Kidney (tissue), 13 donors: ENCODE measurements at regions not wholly inside any gene's neighbourhood (a gene's known extent, or its start where the extent isn't known, plus 50 kb on each side); places are given as distances from the start of the nearest gene placed in this dataset.

ENCODE experiments used
- DNase-seq, 5 donors: peaks; one replicate each; pipeline ENCODE4 v3.0.0-alpha.2; 2013 to 2020
- FAIRE-seq: peaks from 2 replicates; lab custom pipeline; 2012; peaks lifted over from hg19 to GRCh38; lab: Jason Lieb, UNC
- H3K27ac ChIP-seq, 2 donors: one replicate each; pipeline ENCODE4 v1.7.0; 2013; ENCODE audit warnings: low read depth in 2 of 2, low read length in 2 of 2, inconsistent platforms in 1 of 2
- H3K27me3 ChIP-seq: one replicate; pipeline ENCODE4 v1.7.1; 2013; ENCODE audit warnings: low read length, inconsistent platforms; ENCODE audit not compliant: control insufficient read depth, insufficient read depth
- H3K36me3 ChIP-seq, 3 donors: one replicate each; pipeline versions ENCODE4 v1.7.0 to v1.7.1; 2013; ENCODE audit warnings: low read length in 3 of 3, control low read depth in 1 of 3, inconsistent platforms in 1 of 3; ENCODE audit not compliant: insufficient read depth in 3 of 3, control insufficient read depth in 2 of 3
- H3K4me1 ChIP-seq, 3 donors: one replicate each; pipeline versions ENCODE4 v1.7.0 to v1.7.1; 2013; ENCODE audit warnings: low read length in 3 of 3, inconsistent platforms in 1 of 3, low read depth in 1 of 3; ENCODE audit not compliant: control insufficient read depth in 2 of 3, insufficient read depth in 2 of 3
- H3K4me3 ChIP-seq, 3 donors: one replicate each; pipeline versions ENCODE4 v1.7.0 to v1.8.1; 2013; ENCODE audit warnings: low read length in 3 of 3, control low read depth in 1 of 3, inconsistent platforms in 1 of 3
- H3K9ac ChIP-seq, 3 donors: one replicate each; pipeline versions ENCODE4 v1.7.0 to v1.7.1; 2013; ENCODE audit warnings: low read length in 3 of 3, control low read depth in 1 of 3, inconsistent platforms in 1 of 3
- H3K9me3 ChIP-seq, 3 donors: one replicate each; pipeline versions ENCODE4 v1.7.0 to v1.7.1; 2013; ENCODE audit warnings: low read length in 3 of 3, control low read depth in 1 of 3, inconsistent platforms in 1 of 3; ENCODE audit not compliant: control insufficient read depth in 2 of 3, insufficient read depth in 1 of 3
- intact Hi-C: fragments of 100-400 bp; cut with DNase I; formaldehyde crosslinking; loops from one replicate; pipeline ENCODE4 v1.11.1; 2022
- TF ChIP-seq, protein P1 (sequence below): IDR thresholded peaks from 3 replicates; pipeline ENCODE4 v1.5.1; 2012; ENCODE audit warnings: mild to moderate bottlenecking, moderate library complexity, borderline replicate concordance; ENCODE audit not compliant: insufficient read depth; ENCODE audit errors: extremely low read depth
- donor health status: control.
- donor health status: control.
- donor health status: control.
- donor health status: control.
- donor health status: control.
- donor health status: DM: yes; HTN: yes; CAD: no.
- donor health status: Normal renal cell carcinoma (clear cell type).

DNA sequence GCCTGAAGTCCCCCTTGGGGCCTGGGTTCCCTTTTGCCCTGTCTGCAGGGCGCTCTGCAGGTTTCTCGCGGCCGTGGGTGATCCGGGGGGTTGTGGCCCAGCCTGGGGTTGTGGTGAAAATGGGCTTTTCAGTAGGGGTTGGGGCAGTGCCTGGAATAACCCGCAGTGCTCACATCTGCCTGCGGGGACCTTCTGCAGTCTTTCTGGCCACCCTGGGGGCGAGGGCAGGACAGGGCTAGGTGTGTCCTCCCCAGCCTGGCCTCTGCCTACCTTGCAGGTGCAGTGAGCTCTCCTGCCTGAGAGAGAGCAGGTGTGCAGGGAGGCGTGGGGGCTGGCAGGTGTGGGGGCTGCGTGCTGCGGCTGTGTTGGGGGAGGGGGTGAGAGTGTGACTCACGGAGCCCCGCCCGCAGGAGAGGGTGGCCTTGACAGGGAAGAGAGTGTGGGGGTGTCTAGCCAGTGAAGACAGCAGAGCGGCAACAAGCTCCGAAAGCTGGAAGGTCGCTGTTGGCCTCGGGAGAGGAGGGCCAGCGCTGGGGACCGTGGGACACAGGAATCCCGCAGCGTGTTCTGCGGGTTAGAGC, 131.4 kb downstream of the MRPL36 start:
- DNase-seq (peak in 3 of 5 donors; percentile 36 to 70 (median 65)), FAIRE-seq (no peak)
- intact Hi-C loops = no loop called here
- Histone ChIP-seq H3K4me3 (no peak overlapping the region), H3K36me3 (no peaks in the 10 kb centered on the region), H3K4me1 (peaks cover 0 to 2% (median 0%) of the 10 kb centered on the region in 3 donors), H3K9me3 (peaks cover 0 to 3% (median 0%) of the 10 kb centered on the region in 3 donors), H3K9ac (no peak overlapping the region), H3K27me3 (peaks cover 13% of the 10 kb centered on the region), H3K27ac (no peak overlapping the region)
- TF ChIP-seq, protein P1, sequence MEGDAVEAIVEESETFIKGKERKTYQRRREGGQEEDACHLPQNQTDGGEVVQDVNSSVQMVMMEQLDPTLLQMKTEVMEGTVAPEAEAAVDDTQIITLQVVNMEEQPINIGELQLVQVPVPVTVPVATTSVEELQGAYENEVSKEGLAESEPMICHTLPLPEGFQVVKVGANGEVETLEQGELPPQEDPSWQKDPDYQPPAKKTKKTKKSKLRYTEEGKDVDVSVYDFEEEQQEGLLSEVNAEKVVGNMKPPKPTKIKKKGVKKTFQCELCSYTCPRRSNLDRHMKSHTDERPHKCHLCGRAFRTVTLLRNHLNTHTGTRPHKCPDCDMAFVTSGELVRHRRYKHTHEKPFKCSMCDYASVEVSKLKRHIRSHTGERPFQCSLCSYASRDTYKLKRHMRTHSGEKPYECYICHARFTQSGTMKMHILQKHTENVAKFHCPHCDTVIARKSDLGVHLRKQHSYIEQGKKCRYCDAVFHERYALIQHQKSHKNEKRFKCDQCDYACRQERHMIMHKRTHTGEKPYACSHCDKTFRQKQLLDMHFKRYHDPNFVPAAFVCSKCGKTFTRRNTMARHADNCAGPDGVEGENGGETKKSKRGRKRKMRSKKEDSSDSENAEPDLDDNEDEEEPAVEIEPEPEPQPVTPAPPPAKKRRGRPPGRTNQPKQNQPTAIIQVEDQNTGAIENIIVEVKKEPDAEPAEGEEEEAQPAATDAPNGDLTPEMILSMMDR = no peak

DNA sequence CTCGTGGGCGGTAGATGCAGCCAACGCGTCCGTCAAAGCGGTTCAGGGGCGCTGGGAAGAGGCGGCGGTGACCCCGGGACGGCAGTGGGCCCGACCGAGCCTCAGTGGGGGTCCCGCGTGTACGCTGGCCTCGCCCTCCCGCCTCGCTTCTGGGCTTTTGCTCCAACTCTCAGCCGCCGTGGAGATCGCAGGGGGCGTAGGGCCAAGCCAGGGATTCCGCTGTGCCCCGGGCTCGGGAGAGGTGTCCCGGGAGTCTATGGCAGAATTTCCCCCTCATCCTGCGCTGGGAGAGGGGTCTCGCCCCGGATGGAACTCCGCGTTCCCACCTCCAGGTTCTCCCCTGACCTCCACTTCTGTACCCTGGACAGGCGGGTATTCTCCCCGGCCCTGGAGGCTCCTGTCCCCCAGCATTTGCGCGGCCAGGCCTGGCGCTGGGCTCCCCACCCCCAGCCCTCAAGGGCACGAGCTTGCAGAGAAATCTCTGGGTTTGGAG, 131.9 kb downstream of the MRPL36 start:
- Histone ChIP-seq H3K36me3 (no peaks in the 10 kb centered on the region), H3K4me3 (no peak overlapping the region), H3K9me3 (peaks cover 0 to 3% (median 0%) of the 10 kb centered on the region in 3 donors), H3K27ac (no peak overlapping the region), H3K27me3 (peaks cover 13% of the 10 kb centered on the region), H3K9ac (no peak overlapping the region), H3K4me1 (peaks cover 0 to 2% (median 0%) of the 10 kb centered on the region in 3 donors)
- TF ChIP-seq, protein P1 = no peak
- intact Hi-C loops = no loop called here
- DNase-seq = peak in 2 of 5 donors; percentile 63
- no peak for FAIRE-seq

DNA sequence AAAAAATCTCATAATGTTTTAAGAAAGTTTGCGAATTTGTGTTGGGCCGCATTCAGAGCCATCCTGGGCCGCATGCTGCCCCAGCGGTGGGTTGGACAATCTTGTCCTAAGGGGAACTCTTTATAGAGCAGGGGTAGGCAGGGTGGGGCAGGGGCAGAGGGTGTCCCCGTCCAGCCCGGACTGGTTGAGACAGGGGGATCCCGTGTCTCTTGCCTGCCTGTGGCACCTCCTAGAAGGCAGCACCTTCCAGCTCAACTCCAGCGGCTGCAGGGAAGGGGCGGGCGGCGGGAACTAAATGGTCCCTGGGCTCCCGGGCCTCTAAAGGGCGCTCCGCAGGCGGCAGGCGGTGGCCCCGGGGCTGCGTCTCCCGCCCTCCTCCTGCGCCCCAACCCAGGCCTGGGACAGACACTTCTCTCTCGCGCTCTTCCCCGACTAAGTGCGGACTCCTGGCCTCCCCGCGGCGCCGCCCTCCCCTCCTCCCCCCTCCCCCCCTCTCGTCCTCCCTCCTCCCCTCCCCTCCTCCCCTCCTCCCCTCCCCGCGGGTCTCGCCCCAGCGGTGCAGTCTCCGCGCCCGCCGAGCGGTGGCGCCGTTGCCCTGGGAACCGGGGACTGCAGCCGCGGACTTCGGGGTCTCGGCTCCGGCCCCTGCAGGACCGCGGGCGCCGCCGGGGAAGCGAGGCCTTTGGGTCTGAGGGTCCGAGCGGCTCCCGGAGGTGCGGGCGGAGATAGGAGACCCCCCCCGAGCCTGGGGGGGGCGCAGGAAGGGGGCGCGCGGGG, 132.6 kb downstream of the MRPL36 start:
- Histone ChIP-seq H3K9ac (no peak overlapping the region), H3K9me3 (peaks cover 0 to 3% (median 0%) of the 10 kb centered on the region in 3 donors), H3K4me3 (no peak overlapping the region), H3K27me3 (peaks cover 13% of the 10 kb centered on the region), H3K4me1 (peaks cover 0 to 2% (median 0%) of the 10 kb centered on the region in 3 donors), H3K27ac (no peak overlapping the region), H3K36me3 (no peaks in the 10 kb centered on the region)
- FAIRE-seq (no peak), DNase-seq (peak; percentile 72 to 91 (median 87))
- intact Hi-C loops = no loop called here
- TF ChIP-seq, protein P1 = peak; percentile 37
